ENCODE measurements at regions not wholly inside any gene's neighbourhood (a gene's known extent, or its start where the extent isn't known, plus 50 kb on each side); places are given as distances from the start of the nearest gene placed in this dataset.

DNA sequence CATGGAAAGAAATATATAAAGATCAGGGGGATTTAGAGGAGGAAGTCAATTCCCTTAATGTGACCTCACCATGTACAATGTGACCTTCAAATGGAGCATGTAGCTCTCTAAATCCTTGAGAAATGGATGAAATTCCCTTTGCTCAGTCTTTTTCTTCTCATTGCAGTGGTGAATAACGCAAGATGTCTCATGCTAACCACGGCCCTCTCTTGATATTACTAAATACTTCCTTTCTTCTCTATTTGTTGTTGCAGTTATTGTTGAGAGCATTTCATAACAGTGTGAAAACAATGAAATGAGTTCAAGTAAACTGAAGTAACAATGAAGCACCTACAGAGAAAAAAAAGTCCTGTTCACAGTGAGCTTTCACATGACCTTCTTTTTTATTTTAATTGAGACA is 55.6 kb downstream of the ZNF281 start:
- no peak for DNase-seq

DNA sequence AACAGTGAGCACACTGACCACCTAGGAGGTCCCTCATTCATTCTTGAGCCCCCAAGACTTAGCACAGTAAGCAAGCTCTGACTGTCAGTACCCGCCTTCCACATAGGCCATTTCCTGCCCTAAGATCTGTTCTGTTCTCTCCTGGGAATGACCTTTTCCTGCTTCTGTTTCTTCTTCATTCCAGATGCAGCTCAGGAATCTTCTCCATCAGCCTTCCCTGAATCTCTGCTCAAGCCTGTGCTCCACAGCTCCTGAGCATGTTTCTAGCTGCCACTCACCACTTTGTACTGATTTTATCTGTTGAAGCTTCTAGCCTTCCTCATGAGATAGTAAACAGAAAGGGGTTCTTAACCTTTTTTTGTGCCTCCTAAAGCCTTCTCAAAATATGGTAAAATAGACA is 56.6 kb downstream of the ZNF281 start:
- no peak for DNase-seq

DNA sequence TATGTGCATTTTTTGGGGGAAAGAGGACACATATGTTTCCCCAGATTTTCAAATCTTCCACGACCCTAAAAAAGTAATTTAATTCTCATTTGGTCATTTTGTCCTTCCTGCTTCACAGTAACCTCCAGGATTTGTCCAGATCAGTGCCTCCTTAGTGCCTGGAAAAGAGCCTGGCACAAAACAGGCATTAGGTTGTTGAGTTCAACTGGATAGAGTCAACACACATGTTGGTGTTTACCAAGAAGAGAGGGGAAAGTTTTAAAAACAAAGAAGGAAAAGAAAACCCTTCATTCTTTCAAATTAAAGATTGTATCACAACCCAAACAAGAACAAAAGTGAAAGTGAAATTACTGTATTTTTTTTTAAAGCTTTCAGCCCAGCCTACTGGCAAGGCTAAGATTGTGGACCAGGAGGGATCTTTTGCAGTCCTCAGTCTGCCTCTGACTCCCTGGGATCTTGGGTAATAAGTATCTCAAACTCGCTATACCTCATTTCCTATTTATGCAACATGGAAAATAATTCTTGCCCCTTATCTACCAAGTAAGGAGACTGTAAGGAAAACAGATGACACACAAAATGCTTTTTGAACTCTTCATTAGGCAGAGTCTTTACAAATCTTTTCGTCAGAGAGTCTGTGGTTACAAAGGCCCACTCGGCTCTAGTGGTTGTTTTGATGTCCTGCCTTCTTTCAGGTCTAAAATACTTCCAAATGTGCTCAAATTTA is 57.8 kb downstream of the ZNF281 start:
- no peak for DNase-seq

DNA sequence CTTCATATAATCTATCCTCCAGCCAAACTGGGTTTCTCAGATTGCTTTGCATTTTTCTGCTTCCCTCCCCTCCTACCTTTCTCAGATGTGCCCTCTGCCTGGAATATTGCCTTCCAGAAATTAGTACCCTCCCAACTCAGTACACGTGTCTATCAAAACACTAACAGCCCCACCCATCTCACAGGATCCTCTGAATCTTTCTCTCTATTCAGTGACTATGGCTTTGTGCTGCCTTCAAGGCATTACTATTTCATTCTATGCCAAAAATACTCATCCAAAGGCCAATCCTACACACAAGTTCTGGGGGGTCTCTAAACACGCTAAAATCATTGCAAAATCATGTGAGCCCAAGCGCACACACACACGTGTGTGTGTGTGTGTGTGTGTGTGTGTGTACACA is 58.4 kb downstream of the ZNF281 start:
- DNase-seq, result no peak

DNA sequence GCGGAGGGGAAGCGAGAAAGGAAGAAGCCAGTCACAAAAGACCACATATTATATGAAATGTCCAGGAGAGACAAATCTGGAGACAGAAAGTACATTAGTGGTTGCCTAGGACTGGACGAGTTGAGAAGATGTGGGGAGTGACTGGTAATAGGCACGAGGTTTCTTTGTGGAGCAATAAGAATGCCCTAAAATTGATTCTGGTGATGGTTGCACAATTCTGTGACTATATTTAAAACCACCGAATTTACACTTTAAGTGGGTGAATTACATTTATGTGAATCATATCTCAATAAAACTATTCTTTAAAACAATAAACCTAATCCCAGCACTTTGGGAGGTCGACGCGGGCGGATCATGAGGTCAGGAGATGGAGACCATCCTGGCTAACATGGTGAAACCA is 63.1 kb downstream of the ZNF281 start:
- no peak for DNase-seq

DNA sequence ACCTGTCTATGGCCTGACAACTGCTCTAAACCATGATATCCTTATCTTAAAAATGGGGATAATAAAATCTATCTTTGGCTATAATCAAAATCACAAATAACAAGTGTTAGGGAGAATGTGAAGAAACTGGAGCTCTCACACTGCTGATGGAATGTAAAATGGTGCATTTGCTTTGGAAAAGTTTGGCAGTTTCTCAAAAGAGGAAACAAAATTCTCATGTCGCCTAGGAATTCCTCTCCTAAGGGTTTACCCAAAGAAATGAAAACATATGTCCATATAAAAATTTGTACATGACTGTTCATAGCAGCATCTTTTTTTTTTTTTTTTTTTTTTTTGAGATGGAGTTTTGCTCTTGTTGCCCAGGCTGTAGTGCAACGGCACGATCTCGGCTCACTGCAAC is 64.3 kb downstream of the ZNF281 start:
- no peak for DNase-seq

DNA sequence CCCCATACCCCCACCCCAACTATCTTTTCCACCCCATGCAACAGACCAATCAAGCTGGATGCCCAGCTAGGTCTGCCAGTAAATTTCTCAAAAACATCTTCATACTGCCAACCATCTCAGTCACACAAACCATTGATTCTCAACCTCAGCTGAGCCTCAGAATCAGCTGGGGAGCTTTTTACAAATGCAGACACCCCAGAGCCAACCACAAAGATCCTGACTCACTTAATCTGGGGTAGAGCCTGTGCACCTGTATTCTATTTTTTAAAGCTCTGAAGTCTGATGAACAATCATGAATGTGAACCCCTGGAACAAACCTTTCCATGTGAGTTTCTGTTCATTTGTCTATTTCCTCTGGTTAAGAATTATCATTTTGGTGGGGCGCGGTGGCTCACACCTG is 66.0 kb downstream of the ZNF281 start:
- no peak for DNase-seq

DNA sequence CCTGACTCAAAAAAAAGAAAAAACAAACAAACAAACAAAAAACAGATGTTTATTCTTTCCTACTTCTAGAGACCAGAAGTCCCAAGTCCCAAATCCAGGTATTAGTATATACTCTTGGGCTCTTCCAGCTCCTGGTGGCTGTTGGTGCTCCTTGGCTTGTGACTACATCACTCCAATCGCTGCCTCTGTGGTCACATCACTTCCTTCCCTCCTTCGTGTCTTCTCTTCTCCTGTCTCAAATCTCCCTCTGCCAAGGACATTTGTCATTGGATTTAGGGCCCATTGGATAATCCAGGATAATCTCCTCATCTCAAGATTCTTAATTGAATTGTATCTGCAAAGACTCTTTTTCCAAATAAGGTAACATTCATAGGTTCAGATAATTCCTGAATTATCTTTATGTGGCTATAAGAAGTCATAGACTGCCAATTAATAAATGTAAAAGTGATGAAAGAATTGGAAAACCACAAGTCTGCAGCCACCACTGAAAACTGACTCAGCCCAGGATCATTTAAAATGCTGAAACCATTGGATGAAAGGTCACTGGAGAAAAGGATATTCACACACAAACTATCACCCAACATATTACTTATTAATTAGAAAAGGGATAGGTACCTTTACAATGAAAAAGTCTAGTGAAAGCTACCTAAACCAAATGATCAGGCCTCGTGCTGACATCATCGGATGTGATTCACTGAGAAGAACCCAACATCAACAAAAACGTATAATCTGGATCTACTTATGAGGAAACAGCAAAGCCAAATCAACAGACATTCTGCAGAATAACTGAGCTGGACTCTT is 67.1 kb downstream of the ZNF281 start:
- no peak for DNase-seq

DNA sequence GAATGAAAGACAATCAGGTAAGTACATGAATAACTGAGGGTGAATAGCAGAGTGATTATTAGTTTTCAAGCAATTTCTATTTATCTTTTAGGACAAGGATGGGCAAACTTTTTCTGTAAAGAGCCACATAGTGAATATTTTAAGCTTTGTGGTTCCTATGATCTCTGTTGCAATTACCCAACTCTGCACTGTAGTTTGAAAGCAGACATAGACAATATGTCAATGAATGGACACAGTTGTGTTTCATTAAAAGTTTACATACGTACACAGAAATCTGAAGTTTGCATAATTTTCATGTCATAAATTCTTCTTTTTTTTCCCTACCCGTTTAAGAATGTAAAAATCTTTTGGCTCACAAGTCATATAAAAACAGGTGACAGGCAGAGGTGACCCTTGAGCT is 71.4 kb downstream of the ZNF281 start:
- no peak for DNase-seq

DNA sequence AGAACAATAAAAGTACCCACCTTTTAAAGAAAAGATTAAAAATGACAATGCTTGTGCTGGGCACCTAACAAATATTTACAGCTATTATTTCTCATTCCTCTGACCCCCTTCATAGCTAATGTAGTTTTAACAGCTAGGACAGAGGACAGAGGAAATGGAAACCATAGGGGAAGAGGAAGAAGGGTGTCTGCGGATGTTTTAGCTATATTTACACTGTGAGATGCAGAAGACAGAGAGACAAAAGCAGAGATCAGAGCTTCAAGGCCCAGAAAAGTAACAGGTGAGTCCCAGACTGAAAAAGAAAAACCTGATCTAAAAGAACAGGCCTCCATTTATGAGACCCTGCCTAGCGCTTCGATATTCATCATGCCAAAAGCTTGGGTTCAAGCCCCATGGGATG is 72.0 kb downstream of the ZNF281 start:
- DNase-seq, result no peak

DNA sequence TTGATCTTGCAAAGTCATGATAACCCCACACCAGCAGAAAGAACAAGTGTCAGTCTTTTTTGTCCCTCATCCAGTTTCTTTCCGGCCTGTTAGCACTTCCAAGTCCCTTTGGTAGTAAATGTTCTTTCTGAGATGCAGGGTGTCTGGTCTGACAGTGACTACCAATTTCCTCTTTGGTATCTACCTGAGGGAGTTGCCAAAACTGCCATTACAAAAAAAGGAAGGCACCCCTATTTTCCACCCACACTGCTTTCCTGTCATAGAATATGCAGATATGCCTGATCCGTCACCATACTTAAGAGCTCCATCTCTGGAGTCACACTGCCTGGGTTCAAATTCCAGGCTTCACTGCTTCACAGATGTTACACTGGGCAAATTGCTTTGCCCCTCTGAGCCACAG is 72.4 kb downstream of the ZNF281 start:
- DNase-seq, result no peak

DNA sequence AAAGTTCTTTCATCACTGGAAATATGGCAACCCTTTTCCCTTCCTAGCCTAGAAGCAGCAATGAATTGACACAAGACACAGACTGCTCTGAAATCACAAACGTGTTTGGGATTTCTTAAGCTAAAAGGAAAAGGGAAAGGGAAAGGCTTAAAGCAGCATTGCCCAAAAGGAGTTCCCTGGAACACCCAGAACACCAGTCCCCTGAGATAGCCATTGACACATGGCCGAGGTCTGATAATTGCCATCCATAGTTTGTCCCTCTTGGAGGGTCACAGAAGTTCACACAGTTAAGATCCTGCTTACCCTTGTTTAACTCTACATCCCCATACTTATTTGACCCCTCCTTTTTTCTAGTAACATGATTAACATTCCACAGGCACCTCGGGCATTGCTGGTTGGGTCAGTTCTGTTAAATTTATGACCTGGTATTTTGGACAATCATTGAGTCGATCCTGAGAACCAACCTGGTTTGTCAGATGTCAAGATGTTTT is 72.9 kb downstream of the ZNF281 start:
- no peak for DNase-seq

DNA sequence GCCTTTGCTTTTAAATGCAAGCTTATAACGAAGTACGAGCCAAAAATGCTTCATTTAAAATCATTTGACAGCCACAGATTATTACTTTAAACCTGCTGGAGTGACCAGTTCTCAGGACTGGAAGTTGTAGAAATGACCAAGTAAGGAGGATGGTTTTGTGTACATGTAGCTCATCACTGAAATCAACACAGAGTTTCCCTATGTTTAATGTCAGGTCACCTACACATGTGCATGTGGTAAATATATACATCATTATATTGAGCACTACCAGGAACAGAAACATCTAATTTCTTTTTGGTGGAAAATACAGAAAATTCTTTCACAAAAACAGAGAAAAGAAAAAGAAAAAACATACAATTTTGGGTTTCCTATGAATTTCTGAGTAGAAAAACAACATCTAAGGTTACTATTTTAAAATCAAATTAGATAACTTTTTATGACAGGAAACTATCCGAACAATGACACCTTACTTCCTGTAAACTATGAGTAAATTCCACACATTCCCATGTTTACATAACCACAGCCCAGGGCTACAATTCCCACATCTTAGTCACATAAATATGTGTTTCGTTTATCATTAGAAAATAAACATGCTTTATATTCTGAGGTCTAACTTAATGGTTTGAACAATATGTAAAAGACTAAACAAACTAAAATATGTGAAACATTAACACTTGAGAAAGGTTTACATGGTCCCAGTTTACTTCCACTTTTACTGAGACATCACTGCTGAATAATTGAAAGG is 73.6 kb downstream of the ZNF281 start:
- no peak for DNase-seq

DNA sequence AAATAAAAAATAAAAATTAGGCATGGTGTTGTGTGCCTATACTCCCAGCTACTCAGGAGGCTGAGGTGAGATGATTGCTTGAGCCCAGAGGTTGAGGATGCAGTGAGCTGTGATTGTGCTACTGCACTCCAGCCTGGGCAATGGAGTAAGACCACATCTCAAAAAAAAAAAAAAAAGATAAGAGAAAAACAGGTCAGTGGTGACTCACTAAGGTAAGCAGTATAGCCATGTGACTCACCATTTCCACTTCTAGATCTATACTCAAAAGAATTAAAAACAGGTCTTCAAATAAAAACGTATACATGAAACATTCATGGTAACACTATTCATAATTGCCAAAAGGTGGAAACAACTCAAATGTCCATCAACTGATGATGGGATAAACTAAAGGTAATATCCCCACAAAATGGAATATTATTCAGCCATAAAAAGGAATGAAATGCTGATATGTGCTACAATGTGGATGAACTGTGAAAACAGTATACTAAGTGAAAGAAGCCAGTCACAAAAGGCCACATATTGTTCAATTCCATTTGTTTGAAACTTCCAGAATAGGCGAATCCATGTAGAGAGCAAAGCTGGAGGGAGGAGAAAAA is 75.1 kb downstream of the ZNF281 start:
- no peak for DNase-seq

DNA sequence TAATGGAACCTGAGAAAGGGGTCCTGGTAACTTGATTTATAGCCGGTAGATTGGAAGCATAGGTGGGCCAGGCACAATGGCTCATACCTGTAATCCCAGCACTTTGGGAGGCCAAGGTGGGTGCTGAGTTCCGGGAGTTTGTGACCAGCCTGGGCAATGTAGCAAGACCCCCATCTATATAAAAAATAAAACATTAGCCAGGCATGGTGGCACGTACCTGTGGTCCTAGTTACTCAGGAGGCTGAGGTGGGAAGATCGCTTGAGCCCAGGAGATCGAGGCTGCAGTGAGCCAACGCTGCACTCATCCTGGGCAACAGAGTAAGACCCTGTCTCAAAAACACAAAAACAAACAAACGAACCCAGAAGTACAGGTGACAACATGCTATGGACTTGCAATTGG is 76.5 kb downstream of the ZNF281 start:
- DNase-seq, result no peak

DNA sequence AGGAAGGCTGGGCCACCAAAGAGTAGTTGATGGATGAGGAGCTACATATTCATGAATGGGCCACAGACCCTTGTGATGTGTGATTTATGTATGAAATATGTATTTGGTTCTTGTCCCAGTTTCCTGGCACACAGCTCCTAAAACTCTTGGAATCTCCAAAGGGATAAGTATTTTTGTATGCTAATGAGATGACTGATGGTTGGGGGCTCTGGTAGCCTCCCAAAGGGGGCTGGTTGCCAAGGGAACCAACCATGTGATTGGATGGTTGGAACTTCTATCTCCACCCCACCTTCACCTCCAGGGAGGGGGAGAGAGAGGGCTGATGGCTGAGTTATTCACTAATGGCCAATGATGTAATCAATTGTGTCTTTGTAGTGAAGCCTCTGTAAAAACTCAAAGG is 77.1 kb downstream of the ZNF281 start:
- no peak for DNase-seq

DNA sequence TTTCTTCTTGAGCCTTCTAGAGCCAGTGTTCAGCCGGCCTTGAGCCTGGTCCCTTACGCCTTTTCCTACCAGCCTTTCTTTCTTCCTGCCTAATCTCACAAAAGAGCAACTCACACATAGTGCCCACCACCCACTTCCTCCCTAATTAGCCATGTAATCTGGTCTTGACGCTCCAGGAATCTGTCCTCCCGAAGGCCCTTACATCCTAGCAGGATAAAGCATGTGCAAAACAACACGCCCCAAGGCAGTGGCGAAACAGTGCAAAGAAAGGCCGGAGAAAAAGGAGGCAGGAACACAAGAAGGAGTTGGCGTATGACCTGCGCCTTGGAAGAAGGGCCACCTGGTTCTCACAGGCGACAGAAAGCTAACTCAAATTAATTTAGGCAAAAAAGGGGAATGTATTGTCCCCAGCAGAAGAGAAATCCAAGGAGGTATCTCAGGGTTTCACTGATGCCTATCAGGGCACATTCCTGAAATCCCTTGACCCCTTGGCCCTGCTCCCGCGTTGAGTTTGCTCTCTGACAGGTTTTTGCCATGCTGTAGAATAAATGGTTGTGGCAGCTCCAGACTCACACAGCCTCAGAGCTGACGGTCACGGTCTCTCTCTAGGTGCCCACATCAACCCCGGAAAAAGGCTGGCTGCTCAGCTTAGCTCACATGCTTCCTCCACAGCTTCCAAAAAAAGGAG is 79.0 kb downstream of the ZNF281 start:
- no peak for DNase-seq

DNA sequence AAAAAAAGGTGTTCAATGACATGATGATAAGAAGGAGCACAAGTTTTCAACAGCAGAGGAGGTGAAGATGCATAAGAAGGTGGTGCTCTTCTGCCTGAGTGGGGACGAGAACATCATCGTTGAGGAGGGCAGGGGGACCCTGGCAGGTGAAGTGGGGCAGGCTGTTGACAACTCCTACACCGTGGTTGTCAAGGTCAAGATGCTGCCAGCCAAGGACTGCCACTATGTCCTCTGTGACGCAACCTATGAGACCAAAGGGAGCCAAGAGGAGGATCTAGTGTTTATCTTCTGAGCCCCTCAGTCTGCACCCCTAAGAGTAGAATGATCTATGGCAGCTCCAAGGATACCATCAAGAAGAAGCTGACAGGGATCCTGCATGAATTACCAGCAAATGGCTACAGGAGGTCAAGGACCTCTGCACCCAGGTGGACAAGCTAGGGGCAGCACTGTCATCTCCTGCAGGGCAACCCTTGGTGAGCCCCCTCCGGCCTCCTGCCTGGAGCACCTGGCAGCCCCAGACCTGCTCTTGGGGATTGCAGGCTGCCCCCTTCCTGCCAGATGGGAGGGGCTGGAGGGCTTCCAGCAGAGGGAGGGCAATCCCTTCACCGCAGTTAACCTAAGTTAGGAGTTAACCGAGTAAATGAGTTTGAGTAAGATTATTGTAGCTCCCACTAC is 80.5 kb downstream of the ZNF281 start:
- no peak for DNase-seq

DNA sequence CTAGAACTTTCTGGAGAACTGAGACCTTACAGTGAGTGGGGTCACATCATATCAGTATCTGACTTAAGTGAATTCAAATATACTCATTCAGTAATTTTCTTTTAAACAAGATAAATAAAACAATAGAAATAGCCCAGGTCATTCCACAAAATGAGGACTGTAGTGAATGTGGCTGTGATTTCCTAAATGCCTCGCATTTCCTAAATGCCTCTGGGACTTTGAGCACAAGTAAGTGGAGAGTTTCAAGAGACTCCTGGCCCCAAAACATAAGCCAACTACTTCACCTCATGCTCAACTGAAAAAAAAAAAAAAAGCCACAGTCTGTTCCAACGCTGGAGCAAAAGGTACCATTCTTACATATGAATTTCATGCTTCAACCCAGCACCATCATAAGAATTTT is 81.5 kb downstream of the ZNF281 start:
- no peak for DNase-seq

DNA sequence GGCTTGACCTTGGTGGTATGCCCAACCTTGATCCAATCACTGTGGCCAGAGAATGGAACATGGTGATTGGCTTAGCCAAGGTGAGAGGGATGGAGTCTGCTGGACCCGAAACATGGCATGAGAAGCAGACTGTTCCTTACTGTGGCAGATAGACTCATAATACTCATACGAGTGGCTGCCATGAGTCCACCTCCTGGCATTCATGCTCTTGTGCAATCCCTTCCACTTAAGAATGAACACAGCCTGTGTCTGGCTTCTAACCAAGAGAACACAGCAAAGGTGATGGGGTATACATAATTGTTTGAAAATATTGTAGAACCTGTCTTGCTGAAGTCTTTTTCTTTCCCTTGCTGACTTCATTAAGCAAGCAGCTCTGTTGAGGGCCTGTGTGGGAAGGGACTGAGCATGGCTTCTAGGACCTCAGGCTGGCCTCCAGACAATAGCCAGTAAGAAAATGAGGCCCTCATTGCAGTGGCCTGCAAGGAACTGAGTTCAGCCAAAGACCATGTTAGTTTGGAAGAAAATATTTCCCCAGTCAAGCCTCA is 85.9 kb downstream of the ZNF281 start:
- DNase-seq, result no peak

DNA sequence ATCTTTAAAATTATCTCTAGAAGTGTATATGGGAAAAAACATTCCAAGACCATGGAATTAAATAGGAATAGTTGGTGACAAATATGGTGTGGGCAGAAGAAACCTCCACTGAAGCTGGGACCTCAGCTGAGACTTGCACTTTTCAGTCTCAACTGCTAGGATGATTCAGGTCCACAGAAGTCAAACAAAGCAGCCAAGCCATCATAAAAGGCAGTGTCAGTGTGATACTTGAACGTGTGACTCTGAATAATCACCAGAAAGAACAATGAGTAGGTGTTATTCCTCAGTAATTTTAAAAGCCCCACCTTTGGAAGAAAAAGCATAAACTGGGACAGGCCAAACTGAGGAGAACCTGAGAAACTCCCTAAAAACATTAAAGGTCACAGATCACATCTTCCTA is 90.7 kb downstream of the ZNF281 start:
- no peak for DNase-seq

DNA sequence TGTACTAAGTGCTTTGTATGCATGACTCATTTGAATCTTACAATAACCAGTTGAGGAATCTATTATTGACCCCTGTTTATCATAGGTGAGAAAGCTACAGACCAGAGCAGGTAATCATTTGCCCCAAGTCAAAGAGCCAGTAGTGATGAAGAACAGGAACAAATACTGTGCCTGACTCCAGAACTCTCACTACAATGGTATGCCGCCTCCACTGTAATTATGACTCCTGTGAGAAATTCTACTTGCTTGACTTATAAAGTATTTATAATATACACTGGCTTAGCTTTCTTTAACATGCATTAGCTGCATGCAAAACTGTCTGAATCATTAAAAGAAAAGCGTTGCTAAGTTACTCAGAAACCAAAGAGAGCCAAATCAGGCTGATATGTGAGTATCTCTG is 92.6 kb downstream of the ZNF281 start:
- no peak for DNase-seq
